Karpas-422 (cell line): ENCODE measurements at regions not wholly inside any gene's neighbourhood (a gene's known extent, or its start where the extent isn't known, plus 50 kb on each side); places are given as distances from the start of the nearest gene placed in this dataset.

Experiments used
- DNase-seq: peaks from one replicate; pipeline ENCODE4 v3.0.0-alpha.2; 2015
- H2AFZ ChIP-seq: fragments of 200-600 bp; sonication (generic); 2 replicates; pipeline ENCODE4 v1.6.1; 2014; ENCODE audit warnings: antibody characterized with exemption, low read length, mixed read lengths
- H3K27ac ChIP-seq: fragments of 200-600 bp; sonication (generic); 2 replicates; pipeline ENCODE4 v1.5.1; 2014; ENCODE audit warnings: mild to moderate bottlenecking, low read length, moderate library complexity
- H3K27me3 ChIP-seq: fragments of 200-600 bp; sonication (generic); 2 replicates; pipeline ENCODE4 v1.6.1; 2014; ENCODE audit warnings: low read length, mixed read lengths
- H3K36me3 ChIP-seq: fragments of 200-600 bp; sonication (generic); 2 replicates; pipeline ENCODE4 v1.6.1; 2014; ENCODE audit warnings: low read length, mixed read lengths; ENCODE audit not compliant: insufficient read depth
- H3K4me1 ChIP-seq: fragments of 200-600 bp; sonication (generic); 2 replicates; pipeline ENCODE4 v1.6.1; 2014; ENCODE audit warnings: mild to moderate bottlenecking, low read length, mixed read lengths
- H3K4me2 ChIP-seq: fragments of 200-600 bp; sonication (generic); 2 replicates; pipeline ENCODE4 v1.6.1; 2014; ENCODE audit warnings: low read length, low read depth, mild to moderate bottlenecking; ENCODE audit not compliant: poor library complexity, severe bottlenecking
- H3K4me3 ChIP-seq: fragments of 200-600 bp; sonication (generic); 2 replicates; pipeline ENCODE4 v1.5.1; 2014; ENCODE audit warnings: mild to moderate bottlenecking, antibody characterized with exemption, low read length, mixed read lengths
- H3K79me2 ChIP-seq: fragments of 200-600 bp; sonication (generic); 2 replicates; pipeline ENCODE4 v1.6.1; 2014; ENCODE audit warnings: mild to moderate bottlenecking, low read length, mixed read lengths
- H3K9ac ChIP-seq: fragments of 200-600 bp; sonication (generic); 2 replicates; pipeline ENCODE4 v1.6.0; 2014; ENCODE audit warnings: low read length
- H3K9me2 ChIP-seq: fragments of 200-600 bp; sonication (generic), shearing (Covaris generic); replicated peaks from 2 replicates; pipeline ENCODE4 v1.6.0; 2014; ENCODE audit warnings: mild to moderate bottlenecking, low read length, moderate library complexity; ENCODE audit not compliant: insufficient read depth
- H3K9me3 ChIP-seq: fragments of 300-700, 200-600 bp; sonication (generic); 2 replicates; pipeline ENCODE4 v1.6.1; 2014; ENCODE audit warnings: low read length, mixed read lengths
- H4K20me1 ChIP-seq: fragments of 200-600 bp; sonication (generic); 2 replicates; pipeline ENCODE4 v1.6.1; 2014; ENCODE audit warnings: mild to moderate bottlenecking, antibody characterized with exemption, low read length, low read depth; ENCODE audit not compliant: insufficient read depth

- Histone ChIP-seq H3K27me3 (no peaks in the 10 kb centered on the region), H3K9me2 (no peaks in the 10 kb centered on the region), H3K9me3 (peaks cover 3% of the 10 kb centered on the region; the same call in 1 of the 2 replicates), H3K4me2 (no peak overlapping the region), H4K20me1 (no peaks in the 10 kb centered on the region), H3K9ac (no peak overlapping the region), H3K4me3 (no peak overlapping the region), H3K79me2 (no peaks in the 10 kb centered on the region), H2AFZ (no peak overlapping the region), H3K36me3 (no peaks in the 10 kb centered on the region), H3K27ac (no peak overlapping the region), H3K4me1 (no peaks in the 10 kb centered on the region)
- DNase-seq: no peak
Measured at GRCh38 chr20:52494244-52494643, 302.7 kb upstream of the ZFP64 start.

- H3K9ac ChIP-seq: no peak overlapping the region
- peaks cover 3% of the 10 kb centered on the region; the same call in 1 of the 2 replicates for H3K9me3 ChIP-seq
- H3K4me2 ChIP-seq: no peak overlapping the region
- H3K27ac ChIP-seq: no peak overlapping the region
- no peaks in the 10 kb centered on the region for H3K4me1 ChIP-seq
- H3K27me3 ChIP-seq: no peaks in the 10 kb centered on the region
- no peak for DNase-seq
- no peak overlapping the region for H3K4me3 ChIP-seq
- H3K36me3 ChIP-seq: no peaks in the 10 kb centered on the region
- H4K20me1 ChIP-seq: no peaks in the 10 kb centered on the region
- H2AFZ ChIP-seq: no peak overlapping the region
- no peaks in the 10 kb centered on the region for H3K79me2 ChIP-seq
- no peaks in the 10 kb centered on the region for H3K9me2 ChIP-seq
Measured at GRCh38 chr20:52493171-52493721, 301.7 kb upstream of the ZFP64 start.

- no peak overlapping the region for H3K4me3 ChIP-seq
- no peak for DNase-seq
- no peak overlapping the region for H3K27ac ChIP-seq
- H2AFZ ChIP-seq: no peak overlapping the region
- no peaks in the 10 kb centered on the region for H4K20me1 ChIP-seq
- no peak overlapping the region for H3K9ac ChIP-seq
- 0 out of 2 replicates have a peak, but pooled peaks cover 3% of the 10 kb centered on the region for H3K9me3 ChIP-seq
- H3K79me2 ChIP-seq: no peaks in the 10 kb centered on the region
- H3K9me2 ChIP-seq: no peaks in the 10 kb centered on the region
- H3K36me3 ChIP-seq: no peaks in the 10 kb centered on the region
- H3K27me3 ChIP-seq: no peaks in the 10 kb centered on the region
- no peaks in the 10 kb centered on the region for H3K4me1 ChIP-seq
- H3K4me2 ChIP-seq: no peak overlapping the region
Measured at GRCh38 chr20:52490711-52491430, 299.3 kb upstream of the ZFP64 start.

GRCh38 chr20:52484438-52484837 lies 292.9 kb upstream of the ZFP64 start:
- no peaks in the 10 kb centered on the region for H3K79me2 ChIP-seq
- no peak for DNase-seq
- H3K4me1 ChIP-seq: no peaks in the 10 kb centered on the region
- H3K4me2 ChIP-seq: no peak overlapping the region
- no peaks in the 10 kb centered on the region for H3K36me3 ChIP-seq
- no peak overlapping the region for H3K27ac ChIP-seq
- peaks cover 3% of the 10 kb centered on the region; the same call in 1 of the 2 replicates for H3K9me3 ChIP-seq
- no peak overlapping the region for H3K9ac ChIP-seq
- H3K9me2 ChIP-seq: no peaks in the 10 kb centered on the region
- H3K27me3 ChIP-seq: no peaks in the 10 kb centered on the region
- no peak overlapping the region for H2AFZ ChIP-seq
- no peaks in the 10 kb centered on the region for H4K20me1 ChIP-seq
- no peak overlapping the region for H3K4me3 ChIP-seq

GRCh38 chr20:52483382-52483781 lies 291.8 kb upstream of the ZFP64 start:
- H3K4me3 ChIP-seq: no peak overlapping the region
- no peaks in the 10 kb centered on the region for H3K4me1 ChIP-seq
- no peaks in the 10 kb centered on the region; the same call in 1 of the 2 replicates for H3K9me2 ChIP-seq
- H4K20me1 ChIP-seq: no peaks in the 10 kb centered on the region
- no peak overlapping the region for H3K4me2 ChIP-seq
- DNase-seq: no peak
- peaks cover 3% of the 10 kb centered on the region; the same call in 1 of the 2 replicates for H3K9me3 ChIP-seq
- no peaks in the 10 kb centered on the region for H3K36me3 ChIP-seq
- H3K79me2 ChIP-seq: no peaks in the 10 kb centered on the region
- no peak overlapping the region for H3K27ac ChIP-seq
- no peaks in the 10 kb centered on the region for H3K27me3 ChIP-seq
- no peak overlapping the region for H2AFZ ChIP-seq
- no peak overlapping the region for H3K9ac ChIP-seq

- Histone ChIP-seq H2AFZ (no peak overlapping the region), H3K27me3 (no peaks in the 10 kb centered on the region), H3K27ac (no peak overlapping the region), H3K9ac (no peak overlapping the region), H3K4me2 (no peak overlapping the region), H3K9me3 (peaks cover 3% of the 10 kb centered on the region; the same call in 1 of the 2 replicates), H3K9me2 (no peaks in the 10 kb centered on the region; the same call in 1 of the 2 replicates), H3K36me3 (no peaks in the 10 kb centered on the region), H3K4me1 (no peaks in the 10 kb centered on the region), H3K4me3 (no peak overlapping the region), H3K79me2 (no peaks in the 10 kb centered on the region), H4K20me1 (no peaks in the 10 kb centered on the region)
- DNase-seq: no peak
Measured at GRCh38 chr20:52482044-52482443, 290.5 kb upstream of the ZFP64 start.

GRCh38 chr20:52481443-52481842 lies 289.9 kb upstream of the ZFP64 start:
- no peaks in the 10 kb centered on the region for H4K20me1 ChIP-seq
- no peak overlapping the region for H2AFZ ChIP-seq
- no peak for DNase-seq
- H3K79me2 ChIP-seq: no peaks in the 10 kb centered on the region
- H3K36me3 ChIP-seq: no peaks in the 10 kb centered on the region
- no peaks in the 10 kb centered on the region for H3K27me3 ChIP-seq
- no peak overlapping the region for H3K4me2 ChIP-seq
- H3K27ac ChIP-seq: no peak overlapping the region
- no peak overlapping the region for H3K4me3 ChIP-seq
- no peaks in the 10 kb centered on the region for H3K4me1 ChIP-seq
- no peak overlapping the region for H3K9ac ChIP-seq
- peaks cover 3% of the 10 kb centered on the region; the same call in 1 of the 2 replicates for H3K9me3 ChIP-seq
- H3K9me2 ChIP-seq: no peaks in the 10 kb centered on the region; the same call in 1 of the 2 replicates

GRCh38 chr20:52476074-52476750 lies 284.6 kb upstream of the ZFP64 start:
- Histone ChIP-seq H3K9ac (no peak overlapping the region), H3K36me3 (no peaks in the 10 kb centered on the region), H3K79me2 (no peaks in the 10 kb centered on the region), H4K20me1 (no peaks in the 10 kb centered on the region), H2AFZ (no peak overlapping the region), H3K4me2 (no peak overlapping the region), H3K4me3 (no peak overlapping the region), H3K9me3 (no peaks in the 10 kb centered on the region), H3K27me3 (no peaks in the 10 kb centered on the region), H3K9me2 (no peaks in the 10 kb centered on the region; the same call in 1 of the 2 replicates), H3K4me1 (no peaks in the 10 kb centered on the region), H3K27ac (no peak overlapping the region)
- DNase-seq: no peak
